Ovary (tissue), 3 donors: ENCODE measurements at regions not wholly inside any gene's neighbourhood (a gene's known extent, or its start where the extent isn't known, plus 50 kb on each side); places are given as distances from the start of the nearest gene placed in this dataset.
"Not testable (repeated sequence)": the region's sequence is repeated elsewhere in the genome, so short reads cannot be mapped to it uniquely, and the experiment has no call there.

Experiments
- POLR2A ChIP-seq: fragments of 450-650 bp; IDR thresholded peaks from one replicate; pipeline ENCODE4 v1.6.1; 2017; ENCODE audit warnings: antibody characterized with exemption, mild to moderate bottlenecking, moderate library complexity
- TF ChIP-seq, protein P1 (sequence below), 3 donors: fragments of 450-650 bp in 2 of 3; fragments of 200-600 bp in 1 of 3; IDR thresholded peaks; one replicate each; pipeline versions ENCODE4 v1.5.1 to v1.8.0; 2016 to 2022; ENCODE audit warnings: antibody characterized with exemption in 3 of 3, mild to moderate bottlenecking in 1 of 3
- donor health status: DM: no; HTN: no; CAD: no.

DNA sequence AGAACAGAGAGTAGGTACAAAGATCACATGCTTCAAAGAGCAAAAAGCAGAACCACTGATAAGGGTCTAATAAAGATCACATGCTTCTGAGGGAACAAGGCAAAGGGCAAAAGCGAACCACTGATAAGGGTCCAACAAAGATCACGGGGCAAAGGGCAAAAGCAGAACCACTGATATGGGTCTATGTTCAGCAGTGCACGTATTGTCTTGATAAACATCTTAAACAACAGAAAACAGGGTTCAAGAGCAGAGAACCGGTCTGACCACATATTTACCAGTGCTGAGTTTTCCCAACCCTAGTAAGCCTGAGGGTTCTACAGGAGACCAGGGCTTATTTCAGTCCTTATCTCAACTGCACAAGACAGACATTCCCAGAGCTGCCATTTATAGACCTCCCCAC is 362.7 kb upstream of the ATXN7L3B start:
- TF ChIP-seq, protein P1, sequence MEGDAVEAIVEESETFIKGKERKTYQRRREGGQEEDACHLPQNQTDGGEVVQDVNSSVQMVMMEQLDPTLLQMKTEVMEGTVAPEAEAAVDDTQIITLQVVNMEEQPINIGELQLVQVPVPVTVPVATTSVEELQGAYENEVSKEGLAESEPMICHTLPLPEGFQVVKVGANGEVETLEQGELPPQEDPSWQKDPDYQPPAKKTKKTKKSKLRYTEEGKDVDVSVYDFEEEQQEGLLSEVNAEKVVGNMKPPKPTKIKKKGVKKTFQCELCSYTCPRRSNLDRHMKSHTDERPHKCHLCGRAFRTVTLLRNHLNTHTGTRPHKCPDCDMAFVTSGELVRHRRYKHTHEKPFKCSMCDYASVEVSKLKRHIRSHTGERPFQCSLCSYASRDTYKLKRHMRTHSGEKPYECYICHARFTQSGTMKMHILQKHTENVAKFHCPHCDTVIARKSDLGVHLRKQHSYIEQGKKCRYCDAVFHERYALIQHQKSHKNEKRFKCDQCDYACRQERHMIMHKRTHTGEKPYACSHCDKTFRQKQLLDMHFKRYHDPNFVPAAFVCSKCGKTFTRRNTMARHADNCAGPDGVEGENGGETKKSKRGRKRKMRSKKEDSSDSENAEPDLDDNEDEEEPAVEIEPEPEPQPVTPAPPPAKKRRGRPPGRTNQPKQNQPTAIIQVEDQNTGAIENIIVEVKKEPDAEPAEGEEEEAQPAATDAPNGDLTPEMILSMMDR (IDR thresholded peaks at IDR 0.05): not testable (repeated sequence)
- TF ChIP-seq POLR2A: not testable (repeated sequence)
